Uterus (tissue), 3 donors: ENCODE measurements at regions not wholly inside any gene's neighbourhood (a gene's known extent, or its start where the extent isn't known, plus 50 kb on each side); places are given as distances from the start of the nearest gene placed in this dataset.

Source experiments
- DNase-seq, 2 donors: peaks; one replicate each; pipeline ENCODE4 v3.0.0-alpha.2; 2019 to 2020
- H3K27ac ChIP-seq, 2 donors: fragments of 200-600 bp; sonication (generic); 1 replicate in 1 of 2; 2 replicates in 1 of 2; pipeline ENCODE4 v1.5.1; 2016 to 2018
- H3K27me3 ChIP-seq, 2 donors: fragments of 200-600 bp; sonication (generic); one replicate each; pipeline ENCODE4 v1.5.1; 2018 to 2019; ENCODE audit warnings: control low read depth in 1 of 2
- H3K36me3 ChIP-seq, 2 donors: fragments of 200-600 bp; sonication (generic); one replicate each; pipeline ENCODE4 v1.5.1; 2019; ENCODE audit warnings: control low read depth in 1 of 2
- H3K4me1 ChIP-seq, 2 donors: fragments of 200-600 bp; sonication (generic); one replicate each; pipeline ENCODE4 v1.5.1; 2018 to 2019; ENCODE audit warnings: control low read depth in 1 of 2
- H3K4me3 ChIP-seq, 2 donors: fragments of 200-600 bp; sonication (generic); 1 replicate in 1 of 2; 2 replicates in 1 of 2; pipeline ENCODE4 v1.5.1; 2018 to 2019; ENCODE audit warnings: mild to moderate bottlenecking in 1 of 2
- H3K9me3 ChIP-seq, 2 donors: fragments of 200-600 bp; sonication (generic); one replicate each; pipeline ENCODE4 v1.5.1; 2019; ENCODE audit warnings: control low read depth in 1 of 2
- POLR2A ChIP-seq, 2 donors: fragments of 450-650 bp; IDR thresholded peaks; one replicate each; pipeline ENCODE4 v1.6.1; 2016; ENCODE audit warnings: antibody characterized with exemption in 2 of 2, mild to moderate bottlenecking in 1 of 2, moderate library complexity in 1 of 2
- intact Hi-C: fragments of 100-400 bp; cut with DNase I; formaldehyde crosslinking; loops from one replicate; pipeline ENCODE4 v1.15.1; 2023; ENCODE audit warnings: low total_unique reads
- TF ChIP-seq, protein P1 (sequence below), 4 experiments: fragments of 200-600 bp in 2 of 4; fragments of 450-650 bp in 2 of 4; sonication (generic) in 2 of 4; IDR thresholded peaks; one replicate each; pipeline ENCODE4 v1.5.1; 2016 to 2019; ENCODE audit warnings: antibody characterized with exemption in 4 of 4, mild to moderate bottlenecking in 2 of 4, moderate library complexity in 1 of 4
- donor health status: DM: yes; HTN: yes; CAD: no.

DNA sequence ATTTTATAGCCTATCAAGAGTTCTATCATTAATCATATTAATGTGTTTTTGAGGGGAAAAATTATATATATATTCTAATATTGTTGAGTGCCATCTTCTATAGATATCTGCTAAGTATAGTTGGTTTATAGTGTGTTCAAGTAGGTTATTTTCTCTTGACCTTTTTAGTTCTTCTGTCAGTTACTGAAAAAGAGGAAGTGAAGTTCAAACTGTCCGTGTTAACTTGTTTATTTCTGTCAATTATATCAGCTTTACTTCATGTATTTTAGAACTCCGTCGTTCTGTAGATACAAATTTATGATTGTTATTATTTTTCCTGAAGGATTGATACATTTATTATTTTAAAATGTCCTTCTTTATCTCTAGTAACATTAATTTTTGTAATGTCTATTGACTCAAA lies 1209.1 kb downstream of the CDH12 start:
- TF ChIP-seq, protein P1, sequence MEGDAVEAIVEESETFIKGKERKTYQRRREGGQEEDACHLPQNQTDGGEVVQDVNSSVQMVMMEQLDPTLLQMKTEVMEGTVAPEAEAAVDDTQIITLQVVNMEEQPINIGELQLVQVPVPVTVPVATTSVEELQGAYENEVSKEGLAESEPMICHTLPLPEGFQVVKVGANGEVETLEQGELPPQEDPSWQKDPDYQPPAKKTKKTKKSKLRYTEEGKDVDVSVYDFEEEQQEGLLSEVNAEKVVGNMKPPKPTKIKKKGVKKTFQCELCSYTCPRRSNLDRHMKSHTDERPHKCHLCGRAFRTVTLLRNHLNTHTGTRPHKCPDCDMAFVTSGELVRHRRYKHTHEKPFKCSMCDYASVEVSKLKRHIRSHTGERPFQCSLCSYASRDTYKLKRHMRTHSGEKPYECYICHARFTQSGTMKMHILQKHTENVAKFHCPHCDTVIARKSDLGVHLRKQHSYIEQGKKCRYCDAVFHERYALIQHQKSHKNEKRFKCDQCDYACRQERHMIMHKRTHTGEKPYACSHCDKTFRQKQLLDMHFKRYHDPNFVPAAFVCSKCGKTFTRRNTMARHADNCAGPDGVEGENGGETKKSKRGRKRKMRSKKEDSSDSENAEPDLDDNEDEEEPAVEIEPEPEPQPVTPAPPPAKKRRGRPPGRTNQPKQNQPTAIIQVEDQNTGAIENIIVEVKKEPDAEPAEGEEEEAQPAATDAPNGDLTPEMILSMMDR (IDR thresholded peaks at IDR 0.05): no peak
- no peak for TF ChIP-seq POLR2A (IDR thresholded peaks at IDR 0.05)
- H3K4me1 ChIP-seq: no peaks in the 10 kb centered on the region

DNA sequence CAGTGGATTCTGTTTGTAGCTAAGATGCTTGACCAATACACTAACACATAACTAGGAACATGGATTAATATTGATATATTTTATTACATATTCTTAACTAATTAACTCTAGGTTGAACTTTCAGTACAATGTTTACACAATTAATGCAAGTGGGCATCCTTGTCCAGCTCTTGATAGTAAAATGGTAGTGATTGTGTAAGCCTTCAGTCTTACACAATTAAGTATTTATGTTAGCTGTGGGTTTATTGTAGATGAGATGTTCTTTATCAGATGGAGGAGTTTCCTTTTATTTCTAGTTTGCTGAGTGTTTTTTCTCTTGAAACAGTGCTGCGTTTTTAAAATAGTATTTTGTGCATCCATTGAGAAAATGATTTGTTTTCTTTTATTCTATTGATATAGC lies 1210.8 kb downstream of the CDH12 start:
- Histone ChIP-seq H3K9me3 (no peaks in the 10 kb centered on the region), H3K27ac (no peak overlapping the region), H3K27me3 (no peaks in the 10 kb centered on the region), H3K4me1 (no peaks in the 10 kb centered on the region), H3K4me3 (no peak overlapping the region), H3K36me3 (no peaks in the 10 kb centered on the region)
- DNase-seq: no peak
- intact Hi-C loops: no loop called here
- TF ChIP-seq, protein P1 (IDR thresholded peaks at IDR 0.05): no peak
- TF ChIP-seq POLR2A (IDR thresholded peaks at IDR 0.05): no peak

More for the DNA sequence above, 1209.1 kb downstream of the CDH12 start:
- no peak for DNase-seq
- no peaks in the 10 kb centered on the region for H3K27me3 ChIP-seq
- intact Hi-C loops: no loop called here
- H3K4me3 ChIP-seq: no peak overlapping the region
- no peak overlapping the region for H3K27ac ChIP-seq
- no peaks in the 10 kb centered on the region for H3K36me3 ChIP-seq
- no peaks in the 10 kb centered on the region for H3K9me3 ChIP-seq

DNA sequence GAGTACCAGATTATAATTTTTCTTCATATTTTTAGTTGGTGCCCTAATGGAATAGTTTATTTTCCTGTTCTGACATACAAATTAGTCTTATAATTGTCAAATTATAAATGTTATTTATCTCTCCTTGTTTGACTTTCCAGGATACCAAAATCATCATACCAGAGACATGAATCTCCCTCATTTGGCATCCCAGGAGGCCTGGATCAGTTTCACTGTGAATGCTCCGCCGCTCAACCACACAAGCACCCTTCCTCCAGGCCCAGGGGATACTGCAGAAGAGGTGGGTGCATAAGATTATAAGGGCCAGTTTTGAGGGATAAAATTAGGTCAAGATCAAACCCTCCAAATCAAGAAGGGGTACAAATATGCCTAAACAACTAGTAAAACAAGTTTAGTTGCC lies 1229.3 kb downstream of the CDH12 start:
- no peaks in the 10 kb centered on the region for H3K4me1 ChIP-seq
- no peak overlapping the region for H3K27ac ChIP-seq
- no peak for DNase-seq
- H3K4me3 ChIP-seq: no peak overlapping the region
- no peaks in the 10 kb centered on the region for H3K9me3 ChIP-seq
- no peaks in the 10 kb centered on the region for H3K27me3 ChIP-seq
- no peaks in the 10 kb centered on the region for H3K36me3 ChIP-seq
- intact Hi-C loops: no loop called here
- TF ChIP-seq POLR2A (IDR thresholded peaks at IDR 0.05): no peak
- TF ChIP-seq, protein P1 (IDR thresholded peaks at IDR 0.05): no peak

DNA sequence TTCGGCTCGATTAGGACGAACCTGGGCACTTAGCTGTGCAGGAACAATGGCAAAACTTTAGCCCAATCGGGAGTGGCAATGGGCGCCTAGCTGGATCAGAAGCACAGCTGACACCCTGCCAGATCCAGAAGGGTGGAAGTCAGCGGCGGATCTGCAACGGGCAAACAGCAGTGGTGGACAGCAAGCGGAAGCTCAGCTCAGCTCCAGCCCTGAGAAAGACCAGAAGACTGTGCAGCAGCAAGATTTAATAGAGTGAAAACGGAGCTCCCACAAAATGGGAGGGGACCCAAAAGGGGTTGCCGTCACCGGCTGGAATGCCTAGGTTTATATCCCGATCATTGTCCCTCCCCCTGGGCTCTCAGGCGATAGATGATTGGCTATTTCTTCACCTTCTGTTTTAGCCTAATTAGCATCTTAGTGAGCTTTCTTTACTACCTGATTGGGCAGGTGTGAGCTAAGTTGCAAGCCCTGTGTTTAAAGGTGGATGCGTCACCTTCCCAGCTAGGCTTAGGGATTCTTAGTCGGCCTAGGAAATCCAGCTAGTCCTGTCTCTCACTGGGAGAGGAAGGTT lies 1237.9 kb downstream of the CDH12 start:
- TF ChIP-seq, protein P1 (IDR thresholded peaks at IDR 0.05): no peak
- TF ChIP-seq POLR2A (IDR thresholded peaks at IDR 0.05): no peak
- no peaks in the 10 kb centered on the region for H3K36me3 ChIP-seq
- intact Hi-C loops: no loop called here

DNA sequence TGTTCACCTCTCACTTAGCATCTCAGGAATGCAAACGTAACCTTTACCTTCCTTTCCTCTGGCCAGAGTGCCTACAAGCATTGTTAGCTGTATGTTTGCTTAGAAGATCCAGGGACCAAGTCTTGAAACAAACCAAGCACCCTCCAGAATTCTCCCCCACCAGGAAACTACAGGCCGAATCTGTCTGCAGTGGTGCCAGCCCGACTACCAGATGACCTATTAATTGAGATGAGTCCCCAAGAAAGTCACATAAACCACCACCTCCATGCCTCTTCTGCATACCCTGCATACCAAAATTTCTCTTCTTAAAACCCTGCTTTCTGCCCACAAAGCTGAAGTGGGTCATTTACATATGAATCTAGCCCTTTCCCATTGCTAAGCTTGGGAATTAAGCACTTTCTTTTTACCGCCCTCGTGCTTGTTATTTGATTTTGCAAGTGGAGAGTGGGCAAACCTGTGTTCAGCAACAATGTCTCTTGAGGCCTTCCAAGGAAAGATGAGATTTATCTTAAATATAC lies 1239.1 kb downstream of the CDH12 start:
- Histone ChIP-seq H3K4me3 (no peak overlapping the region), H3K4me1 (no peaks in the 10 kb centered on the region), H3K27me3 (no peaks in the 10 kb centered on the region), H3K27ac (no peak overlapping the region), H3K9me3 (no peaks in the 10 kb centered on the region), H3K36me3 (no peaks in the 10 kb centered on the region)
- no peak for DNase-seq
- TF ChIP-seq POLR2A (IDR thresholded peaks at IDR 0.05): no peak
- TF ChIP-seq, protein P1 (IDR thresholded peaks at IDR 0.05): no peak
- intact Hi-C loops: no loop called here

More for the DNA sequence above, 1237.9 kb downstream of the CDH12 start:
- Histone ChIP-seq H3K9me3 (no peaks in the 10 kb centered on the region), H3K27me3 (no peaks in the 10 kb centered on the region), H3K27ac (no peak overlapping the region), H3K4me1 (no peaks in the 10 kb centered on the region), H3K4me3 (no peak overlapping the region)
- no peak for DNase-seq
